ENCODE measurements at regions not wholly inside any gene's neighbourhood (a gene's known extent, or its start where the extent isn't known, plus 50 kb on each side); places are given as distances from the start of the nearest gene placed in this dataset.

DNA sequence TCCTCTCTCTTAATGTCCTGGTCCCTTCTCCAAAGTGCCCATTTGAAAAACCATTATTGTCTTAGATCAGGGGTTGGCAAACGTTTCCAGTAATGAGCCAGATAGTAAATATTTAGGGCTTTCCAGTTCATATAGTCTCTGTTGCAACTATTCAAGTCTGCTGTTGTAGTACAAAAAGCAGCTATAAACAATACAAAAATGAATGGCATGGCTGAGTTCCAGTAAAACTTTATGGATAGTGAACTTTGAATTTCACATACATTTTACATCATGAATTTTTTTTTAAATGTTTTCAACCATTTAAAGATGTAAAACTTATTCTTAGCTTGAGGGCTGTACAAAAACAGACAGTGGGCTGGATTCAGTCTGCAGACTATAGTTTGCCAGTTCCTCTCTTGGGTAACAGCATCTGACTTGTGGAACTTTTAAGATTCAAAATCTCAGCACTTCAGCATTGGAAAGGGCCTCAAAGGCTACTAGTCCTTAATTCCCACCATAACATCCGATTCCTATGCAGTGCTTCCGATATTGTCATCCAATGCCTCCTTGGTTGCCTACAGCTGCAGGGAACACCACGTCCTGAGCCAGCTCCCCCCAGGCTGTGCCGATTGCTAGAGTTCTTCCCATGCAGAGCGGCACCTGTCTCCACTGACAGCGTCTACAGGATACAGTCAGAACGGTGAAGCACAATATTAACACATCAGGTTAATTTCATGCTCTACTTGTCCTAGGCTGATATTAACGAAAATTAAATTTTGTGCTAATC lies 65.6 kb upstream of the E2F8 start (continued):
- TF ChIP-seq, protein P1, sequence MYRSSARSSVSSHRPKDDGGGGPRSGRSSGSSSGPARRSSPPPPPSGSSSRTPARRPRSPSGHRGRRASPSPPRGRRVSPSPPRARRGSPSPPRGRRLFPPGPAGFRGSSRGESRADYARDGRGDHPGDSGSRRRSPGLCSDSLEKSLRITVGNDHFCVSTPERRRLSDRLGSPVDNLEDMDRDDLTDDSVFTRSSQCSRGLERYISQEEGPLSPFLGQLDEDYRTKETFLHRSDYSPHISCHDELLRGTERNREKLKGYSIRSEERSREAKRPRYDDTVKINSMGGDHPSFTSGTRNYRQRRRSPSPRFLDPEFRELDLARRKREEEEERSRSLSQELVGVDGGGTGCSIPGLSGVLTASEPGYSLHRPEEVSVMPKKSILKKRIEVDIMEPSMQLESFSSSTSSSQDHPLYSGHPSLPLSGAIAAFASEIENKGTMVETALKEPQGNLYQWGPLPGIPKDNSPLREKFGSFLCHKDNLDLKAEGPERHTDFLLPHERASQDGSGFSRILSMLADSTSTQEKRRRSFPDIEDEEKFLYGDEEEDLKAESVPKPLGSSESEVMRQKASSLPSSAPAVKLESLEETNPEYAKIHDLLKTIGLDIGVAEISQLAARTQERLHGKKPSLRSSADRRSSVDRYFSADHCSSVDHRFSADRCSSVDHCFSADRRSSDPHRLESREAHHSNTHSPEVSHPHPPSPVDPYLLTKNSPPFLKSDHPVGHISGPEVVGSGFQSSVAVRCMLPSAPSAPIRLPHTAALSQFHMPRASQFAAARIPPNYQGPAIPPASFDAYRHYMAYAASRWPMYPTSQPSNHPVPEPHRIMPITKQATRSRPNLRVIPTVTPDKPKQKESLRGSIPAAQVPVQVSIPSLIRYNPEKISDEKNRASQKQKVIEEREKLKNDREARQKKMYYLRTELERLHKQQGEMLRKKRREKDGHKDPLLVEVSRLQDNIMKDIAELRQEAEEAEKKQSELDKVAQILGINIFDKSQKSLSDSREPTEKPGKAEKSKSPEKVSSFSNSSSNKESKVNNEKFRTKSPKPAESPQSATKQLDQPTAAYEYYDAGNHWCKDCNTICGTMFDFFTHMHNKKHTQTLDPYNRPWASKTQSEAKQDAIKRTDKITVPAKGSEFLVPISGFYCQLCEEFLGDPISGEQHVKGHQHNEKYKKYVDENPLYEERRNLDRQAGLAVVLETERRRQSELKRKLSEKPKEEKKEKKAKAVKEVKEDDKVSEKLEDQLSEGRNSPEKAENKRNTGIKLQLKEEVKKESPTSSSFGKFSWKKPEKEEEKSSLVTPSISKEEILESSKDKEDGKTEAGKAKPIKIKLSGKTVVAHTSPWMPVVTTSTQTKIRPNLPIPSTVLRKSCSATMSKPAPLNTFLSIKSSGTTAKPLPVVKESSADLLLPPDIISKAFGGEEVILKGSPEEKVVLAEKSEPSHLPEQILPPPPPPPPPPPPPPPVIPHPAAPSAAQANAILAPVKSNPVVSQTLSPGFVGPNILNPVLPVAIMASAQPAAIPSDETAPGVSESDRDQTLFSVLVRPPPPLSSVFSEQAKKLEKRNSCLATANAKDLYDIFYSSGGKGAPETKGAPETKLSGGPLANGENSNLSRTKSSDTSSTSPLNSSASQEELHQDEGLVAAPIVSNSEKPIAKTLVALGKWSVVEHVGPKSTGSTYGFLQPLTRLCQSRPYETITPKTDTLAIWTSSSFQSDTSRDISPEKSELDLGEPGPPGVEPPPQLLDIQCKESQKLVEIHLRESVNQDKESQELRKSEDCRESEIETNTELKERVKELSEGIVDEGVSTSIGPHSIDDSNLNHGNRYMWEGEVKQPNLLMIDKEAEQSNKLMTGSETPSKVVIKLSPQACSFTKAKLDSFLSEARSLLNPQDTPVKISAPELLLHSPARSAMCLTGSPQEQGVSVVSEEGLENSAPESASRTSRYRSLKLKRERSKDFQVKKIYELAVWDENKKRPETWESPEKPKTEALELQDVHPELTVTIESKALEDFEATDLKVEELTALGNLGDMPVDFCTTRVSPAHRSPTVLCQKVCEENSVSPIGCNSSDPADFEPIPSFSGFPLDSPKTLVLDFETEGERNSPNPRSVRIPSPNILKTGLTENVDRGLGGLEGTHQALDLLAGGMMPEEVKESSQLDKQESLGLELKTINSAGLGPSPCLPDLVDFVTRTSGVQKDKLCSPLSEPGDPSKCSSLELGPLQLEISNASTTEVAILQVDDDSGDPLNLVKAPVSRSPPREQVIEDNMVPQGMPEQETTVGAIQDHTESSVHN (IDR thresholded peaks at IDR 0.05; ENCODE audit: borderline replicate concordance in 1 of 2, low read depth in 1 of 2), result no peak
- TF ChIP-seq PHB (CRISPR knock-in tag; IDR thresholded peaks at IDR 0.05), result no peak
